SU-DHL-6 (cell line): ENCODE measurements at regions not wholly inside any gene's neighbourhood (a gene's known extent, or its start where the extent isn't known, plus 50 kb on each side); places are given as distances from the start of the nearest gene placed in this dataset.

ENCODE experiments used
- H2AFZ ChIP-seq: fragments of 200-600 bp; sonication (generic); 2 replicates; pipeline ENCODE4 v1.6.1; 2014; ENCODE audit warnings: low read depth, mild to moderate bottlenecking, moderate library complexity, mixed read lengths, antibody characterized with exemption, low read length; ENCODE audit not compliant: severe bottlenecking
- H3F3A ChIP-seq: fragments of 200-600 bp; shearing (Covaris generic); 2 replicates; pipeline ENCODE4 v1.6.0; 2016; ENCODE audit warnings: antibody characterized with exemption, mild to moderate bottlenecking; ENCODE audit not compliant: insufficient read depth
- H3K27ac ChIP-seq: fragments of 200-600 bp; sonication (generic); 2 replicates; pipeline ENCODE4 v1.5.1; 2016; ENCODE audit warnings: low read depth, mild to moderate bottlenecking, low read length, moderate library complexity, mixed read lengths
- H3K27me3 ChIP-seq: fragments of 200-600 bp; sonication (generic), shearing (Covaris generic); 2 replicates; pipeline ENCODE4 v1.6.0; 2014; ENCODE audit warnings: mild to moderate bottlenecking, low read length
- H3K36me3 ChIP-seq: fragments of 200-600 bp; sonication (generic); 2 replicates; pipeline ENCODE4 v1.6.1; 2014; ENCODE audit warnings: mild to moderate bottlenecking, low read length, mixed read lengths
- H3K4me2 ChIP-seq: fragments of 300-600, 200-600 bp; shearing (Covaris generic), sonication (generic); 2 replicates; pipeline ENCODE4 v1.6.0; 2014; ENCODE audit warnings: low read length, low read depth, mild to moderate bottlenecking; ENCODE audit not compliant: poor library complexity, severe bottlenecking
- H3K4me3 ChIP-seq: fragments of 200-600 bp; sonication (generic); 2 replicates; pipeline ENCODE4 v1.5.1; 2014; ENCODE audit warnings: antibody characterized with exemption, low read length, mild to moderate bottlenecking, mixed read lengths; ENCODE audit not compliant: insufficient read depth, poor library complexity, severe bottlenecking
- H3K79me2 ChIP-seq: fragments of 200-600 bp; sonication (generic); 2 replicates; pipeline ENCODE4 v1.6.1; 2014; ENCODE audit warnings: mild to moderate bottlenecking, low read length, moderate library complexity; ENCODE audit not compliant: insufficient read depth
- H3K9ac ChIP-seq: fragments of 200-600 bp; sonication (generic); 2 replicates; pipeline ENCODE4 v1.7.0; 2014; ENCODE audit warnings: mild to moderate bottlenecking, low read length
- H3K9me2 ChIP-seq: fragments of 200-600 bp; sonication (generic); replicated peaks from 2 replicates; pipeline ENCODE4 v1.6.1; 2014; ENCODE audit warnings: low read length; ENCODE audit not compliant: insufficient read depth
- H3K9me3 ChIP-seq: fragments of 200-600 bp; sonication (generic); 2 replicates; pipeline ENCODE4 v1.6.1; 2014; ENCODE audit warnings: low read length, mixed read lengths; ENCODE audit not compliant: insufficient read depth
- H4K20me1 ChIP-seq: fragments of 200-600 bp; sonication (generic); 2 replicates; pipeline ENCODE4 v1.6.1; 2014; ENCODE audit warnings: low read depth, mild to moderate bottlenecking, antibody characterized with exemption, low read length, moderate library complexity, mixed read lengths
- EZH2phosphoT487 ChIP-seq: fragments of 200-600 bp; sonication (generic), shearing (Covaris generic); conservative IDR thresholded peaks from 2 replicates; pipeline ENCODE4 v1.6.1; 2018; ENCODE audit warnings: mild to moderate bottlenecking, antibody characterized with exemption, low read length, moderate library complexity, mixed read lengths
- TF ChIP-seq, protein P1 (sequence below): fragments of 200-600 bp; sonication (generic); IDR thresholded peaks from one replicate; pipeline ENCODE4 v1.5.1; 2017; ENCODE audit warnings: antibody characterized with exemption, mild to moderate bottlenecking, low read length, moderate library complexity; ENCODE audit not compliant: insufficient read depth, poor library complexity, severe bottlenecking

DNA sequence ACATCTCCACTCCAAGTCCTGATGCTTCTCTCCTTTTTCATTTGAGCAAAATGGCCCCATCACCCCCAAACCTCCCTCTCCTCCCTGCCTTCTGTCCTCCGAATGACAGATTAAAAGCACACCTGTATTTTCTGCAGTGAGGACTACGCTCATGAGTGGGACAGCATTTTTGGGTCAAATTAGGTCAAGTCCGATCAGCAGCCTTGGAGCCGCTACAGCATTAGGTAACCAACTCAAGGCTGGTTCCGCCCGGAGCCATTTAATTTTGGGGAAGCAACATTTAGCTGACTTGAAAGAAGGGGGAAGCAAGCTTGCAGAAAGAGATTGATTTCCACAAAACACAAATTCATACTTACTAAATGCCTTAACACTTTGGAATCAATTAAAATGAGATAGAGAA lies 324.1 kb upstream of the CDH5 start:
- Histone ChIP-seq H3K27ac (no peak overlapping the region), H3K4me3 (no peak overlapping the region), H3K27me3 (no peaks in the 10 kb centered on the region), H3K36me3 (no peaks in the 10 kb centered on the region), H3K9ac (no peak overlapping the region), H3K9me3 (no peaks in the 10 kb centered on the region), H3K9me2 (no peaks in the 10 kb centered on the region; the same call in 1 of the 2 replicates), H4K20me1 (no peaks in the 10 kb centered on the region), H3F3A (no peaks in the 10 kb centered on the region), H3K4me2 (no peak overlapping the region), H2AFZ (no peak overlapping the region), H3K79me2 (no peaks in the 10 kb centered on the region)
- TF ChIP-seq, protein P1, sequence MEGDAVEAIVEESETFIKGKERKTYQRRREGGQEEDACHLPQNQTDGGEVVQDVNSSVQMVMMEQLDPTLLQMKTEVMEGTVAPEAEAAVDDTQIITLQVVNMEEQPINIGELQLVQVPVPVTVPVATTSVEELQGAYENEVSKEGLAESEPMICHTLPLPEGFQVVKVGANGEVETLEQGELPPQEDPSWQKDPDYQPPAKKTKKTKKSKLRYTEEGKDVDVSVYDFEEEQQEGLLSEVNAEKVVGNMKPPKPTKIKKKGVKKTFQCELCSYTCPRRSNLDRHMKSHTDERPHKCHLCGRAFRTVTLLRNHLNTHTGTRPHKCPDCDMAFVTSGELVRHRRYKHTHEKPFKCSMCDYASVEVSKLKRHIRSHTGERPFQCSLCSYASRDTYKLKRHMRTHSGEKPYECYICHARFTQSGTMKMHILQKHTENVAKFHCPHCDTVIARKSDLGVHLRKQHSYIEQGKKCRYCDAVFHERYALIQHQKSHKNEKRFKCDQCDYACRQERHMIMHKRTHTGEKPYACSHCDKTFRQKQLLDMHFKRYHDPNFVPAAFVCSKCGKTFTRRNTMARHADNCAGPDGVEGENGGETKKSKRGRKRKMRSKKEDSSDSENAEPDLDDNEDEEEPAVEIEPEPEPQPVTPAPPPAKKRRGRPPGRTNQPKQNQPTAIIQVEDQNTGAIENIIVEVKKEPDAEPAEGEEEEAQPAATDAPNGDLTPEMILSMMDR = no peak
- no peak for TF ChIP-seq EZH2phosphoT487

DNA sequence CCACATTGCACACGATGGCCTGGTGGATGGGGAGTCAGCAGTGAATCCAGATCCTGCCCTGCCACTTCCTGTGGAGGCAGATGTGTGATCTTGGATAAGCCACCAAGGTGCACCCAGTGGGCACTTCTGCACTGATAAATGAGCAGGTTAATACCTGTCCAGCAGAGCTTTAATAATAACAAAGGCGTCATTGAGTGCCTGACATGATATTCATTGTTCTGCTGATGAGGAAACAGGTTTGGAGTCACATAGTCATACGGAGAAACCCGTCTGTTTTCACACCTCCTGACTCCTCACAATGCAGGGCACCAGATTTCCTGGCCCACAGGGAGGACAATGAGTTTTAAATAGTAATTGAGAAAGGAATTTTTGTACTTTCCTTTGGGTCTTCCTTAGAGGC lies 324.6 kb upstream of the CDH5 start:
- Histone ChIP-seq H3K4me2 (no peak overlapping the region), H3K9me3 (no peaks in the 10 kb centered on the region), H3F3A (no peaks in the 10 kb centered on the region), H3K27me3 (no peaks in the 10 kb centered on the region), H3K27ac (no peak overlapping the region), H3K9me2 (no peaks in the 10 kb centered on the region; the same call in 1 of the 2 replicates), H3K9ac (no peak overlapping the region), H4K20me1 (no peaks in the 10 kb centered on the region), H3K79me2 (no peaks in the 10 kb centered on the region), H2AFZ (no peak overlapping the region), H3K36me3 (no peaks in the 10 kb centered on the region), H3K4me3 (no peak overlapping the region)
- no peak for TF ChIP-seq EZH2phosphoT487
- TF ChIP-seq, protein P1 = no peak

DNA sequence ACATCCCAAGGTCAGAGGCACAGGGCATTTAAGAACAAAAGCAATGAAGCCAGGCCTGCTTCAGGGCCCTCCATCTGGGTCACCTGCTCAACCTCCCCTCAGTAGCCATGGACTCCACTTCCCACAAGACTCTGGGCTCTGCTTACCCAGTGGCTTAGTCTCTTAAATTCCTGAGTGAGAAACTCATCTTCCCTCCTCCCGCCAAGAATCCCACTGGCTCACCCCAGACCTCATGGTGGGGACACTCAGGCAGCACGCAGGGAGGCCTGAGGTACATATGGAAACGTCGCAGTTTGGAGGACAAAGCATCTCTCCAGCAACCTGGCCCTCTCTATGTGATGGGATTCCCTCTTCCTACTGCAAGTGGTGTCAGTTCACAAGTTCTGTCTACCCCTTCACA lies 326.7 kb upstream of the CDH5 start:
- Histone ChIP-seq H3F3A (no peaks in the 10 kb centered on the region), H3K4me2 (no peak overlapping the region), H3K27ac (no peak overlapping the region), H2AFZ (no peak overlapping the region), H4K20me1 (no peaks in the 10 kb centered on the region), H3K36me3 (no peaks in the 10 kb centered on the region), H3K4me3 (no peak overlapping the region), H3K9me3 (no peaks in the 10 kb centered on the region), H3K9ac (no peak overlapping the region), H3K9me2 (no peaks in the 10 kb centered on the region), H3K27me3 (no peaks in the 10 kb centered on the region), H3K79me2 (no peaks in the 10 kb centered on the region)
- TF ChIP-seq, protein P1 = no peak
- TF ChIP-seq EZH2phosphoT487 = no peak
